NT2/D1 (cell line): ENCODE measurements at regions not wholly inside any gene's neighbourhood (a gene's known extent, or its start where the extent isn't known, plus 50 kb on each side); places are given as distances from the start of the nearest gene placed in this dataset.

ENCODE experiments used
- SUZ12 ChIP-seq: IDR thresholded peaks from 2 replicates; pipeline ENCODE4 v1.6.1; 2011; ENCODE audit not compliant: insufficient read length, insufficient read depth; ENCODE audit errors: extremely low read depth
- YY1 ChIP-seq: IDR thresholded peaks from 2 replicates; pipeline ENCODE4 v1.6.1; 2011; ENCODE audit not compliant: insufficient read length, insufficient read depth
- ZNF274 ChIP-seq: IDR thresholded peaks from 2 replicates; pipeline ENCODE4 v1.6.1; 2011; ENCODE audit warnings: mild to moderate bottlenecking, low read depth, low read length

GRCh38 chr4:23728971-23729370 lies 160.9 kb downstream of the PPARGC1A start:
- TF ChIP-seq YY1 (no peak), ZNF274 (no peak), SUZ12 (no peak)
